NCI-H2029 (cell line): ENCODE measurements at regions not wholly inside any gene's neighbourhood (a gene's known extent, or its start where the extent isn't known, plus 50 kb on each side); places are given as distances from the start of the nearest gene placed in this dataset.
"Not testable (repeated sequence)": the region's sequence is repeated elsewhere in the genome, so short reads cannot be mapped to it uniquely, and the experiment has no call there.

Source experiments
- DNase-seq: peaks from one replicate; lab custom pipeline; 2025; lab: John Stamatoyannopoulos, UW

GRCh38 chr5:29042152-29042551, 2003.8 kb upstream of the CDH9 start:
- no peak for DNase-seq

- DNase-seq = no peak
Observed at GRCh38 chr5:29040404-29040803, 2002.0 kb upstream of the CDH9 start.

DNA sequence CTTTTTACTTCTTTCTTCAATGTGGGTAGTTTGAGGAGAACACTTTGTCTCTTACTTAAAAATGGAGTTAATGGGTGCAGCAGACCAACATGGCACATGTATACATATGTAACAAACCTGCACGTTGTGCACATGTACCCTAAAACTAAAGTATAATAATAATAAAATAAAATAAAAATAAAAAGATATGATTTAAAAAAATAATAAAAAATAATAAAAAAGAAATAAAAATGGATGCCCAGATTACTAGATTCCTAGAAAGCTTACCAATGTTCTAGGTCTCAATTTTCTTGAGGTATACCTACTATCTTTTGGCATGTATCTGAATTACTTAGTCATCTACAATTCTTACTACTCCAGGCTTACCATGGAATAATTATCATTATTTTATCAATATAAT, 2001.6 kb upstream of the CDH9 start:
- DNase-seq = no peak

DNA sequence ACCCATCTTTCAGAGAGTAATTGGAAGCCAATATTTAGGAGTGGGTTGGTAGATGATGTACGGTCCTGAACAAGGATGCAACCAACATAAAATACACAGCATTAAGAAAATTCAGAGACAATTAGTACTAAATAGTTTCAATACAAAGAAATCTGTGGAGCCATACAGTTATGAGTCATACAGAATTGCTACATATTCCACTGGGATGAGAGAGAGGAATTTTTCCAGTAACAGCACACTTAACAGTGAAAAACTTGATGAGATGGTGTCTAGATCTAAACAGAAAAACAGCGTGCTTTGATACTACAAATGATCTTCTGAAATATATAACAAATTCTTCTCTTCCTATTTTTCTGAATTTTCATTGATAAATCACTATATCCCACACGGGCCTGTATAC, 1999.3 kb upstream of the CDH9 start:
- no peak for DNase-seq

DNA sequence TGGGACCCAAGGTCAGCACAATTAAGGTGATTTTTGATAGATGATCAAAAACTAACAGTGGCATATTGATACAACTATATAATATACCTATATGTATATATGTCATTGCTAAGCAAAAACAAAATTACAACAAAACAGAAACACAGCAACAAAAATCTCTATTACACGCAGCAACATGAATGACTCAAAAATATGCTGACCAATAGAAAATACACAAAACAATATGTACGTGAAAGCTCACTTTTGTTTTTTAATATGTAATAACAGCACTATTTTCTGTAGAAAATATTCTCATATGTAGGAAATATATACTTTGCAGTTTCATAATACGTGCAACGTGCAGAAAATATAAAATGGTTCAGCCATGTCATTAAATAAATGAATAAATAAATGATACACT, 1985.7 kb upstream of the CDH9 start:
- DNase-seq = no peak

DNA sequence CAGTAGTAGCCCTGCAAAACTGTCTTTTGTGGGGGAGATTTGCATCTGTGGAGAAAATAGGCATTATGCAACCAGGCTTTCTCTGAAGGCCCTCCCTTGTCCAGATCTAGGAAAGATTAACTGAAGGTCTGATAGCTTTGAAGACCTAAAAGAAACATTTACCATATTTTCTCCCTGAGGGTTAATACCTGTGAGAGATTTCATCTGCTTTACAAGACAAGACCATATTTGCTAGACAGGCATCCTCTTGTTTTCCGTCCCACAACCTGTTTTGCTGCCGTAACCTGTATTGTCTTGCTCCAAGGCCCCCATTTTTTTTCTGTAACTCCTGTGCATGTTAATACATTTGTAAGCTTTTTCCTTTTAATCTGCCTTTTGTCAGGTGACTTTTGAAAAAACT, 1985.2 kb upstream of the CDH9 start:
- DNase-seq = no peak

DNA sequence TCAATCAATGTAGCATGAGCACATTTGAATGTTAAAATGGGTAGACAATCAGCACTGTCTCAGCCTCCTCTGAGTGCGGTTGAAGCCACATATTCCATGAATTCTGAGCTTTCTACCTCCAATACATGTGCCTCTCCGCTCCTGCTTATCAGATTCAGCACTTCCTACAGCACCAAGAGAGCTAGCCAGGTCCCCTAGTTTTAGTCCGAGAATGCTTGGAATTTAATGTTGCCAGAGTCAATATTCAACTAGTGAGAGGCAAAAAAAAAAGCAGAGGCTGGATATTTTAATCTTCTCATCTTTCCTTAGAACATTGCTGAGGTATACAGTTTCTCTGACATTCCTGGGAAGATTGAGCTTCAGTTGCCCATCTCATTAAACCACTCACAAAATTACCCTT, 1979.1 kb upstream of the CDH9 start:
- DNase-seq = no peak

- no peak for DNase-seq
Observed at GRCh38 chr5:29016067-29016466, 1977.7 kb upstream of the CDH9 start.

DNA sequence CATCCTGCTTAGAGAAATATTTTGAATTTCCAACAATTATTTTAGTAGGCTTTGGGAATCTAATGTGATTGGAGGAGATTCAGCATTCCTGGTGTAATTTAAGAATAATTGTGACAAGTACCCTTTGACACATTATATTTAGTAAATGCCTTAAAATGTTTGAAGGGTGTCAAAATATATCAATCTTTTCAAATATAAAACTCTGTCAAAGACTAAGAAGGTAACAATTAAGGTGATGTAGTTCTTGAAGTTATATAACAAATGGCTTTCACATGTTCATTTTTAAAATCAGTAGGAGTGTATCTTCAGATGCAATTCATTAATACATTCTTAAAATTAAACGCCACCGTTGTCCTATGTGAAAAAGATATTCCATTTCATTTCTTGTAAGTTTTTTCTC, 1977.1 kb upstream of the CDH9 start:
- DNase-seq = no peak

DNA sequence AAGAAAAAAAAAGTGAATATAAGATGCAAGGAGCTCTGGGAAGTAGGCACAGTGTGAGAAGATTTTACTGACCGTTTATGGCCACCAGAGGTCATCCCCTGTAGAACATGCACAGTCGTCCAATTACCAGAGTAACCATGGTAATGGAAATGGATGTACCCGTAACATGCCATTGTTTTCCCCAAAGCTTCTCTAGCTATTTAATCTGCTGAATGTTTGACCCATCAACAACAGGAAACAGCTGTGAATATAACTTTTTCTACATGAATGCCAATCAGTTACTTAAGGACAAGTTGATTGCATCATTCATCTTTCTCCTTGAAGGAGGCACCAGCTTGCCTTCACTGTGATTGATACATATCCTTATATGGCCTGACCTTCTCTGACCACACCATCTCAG, 1967.0 kb upstream of the CDH9 start:
- DNase-seq = no peak

DNA sequence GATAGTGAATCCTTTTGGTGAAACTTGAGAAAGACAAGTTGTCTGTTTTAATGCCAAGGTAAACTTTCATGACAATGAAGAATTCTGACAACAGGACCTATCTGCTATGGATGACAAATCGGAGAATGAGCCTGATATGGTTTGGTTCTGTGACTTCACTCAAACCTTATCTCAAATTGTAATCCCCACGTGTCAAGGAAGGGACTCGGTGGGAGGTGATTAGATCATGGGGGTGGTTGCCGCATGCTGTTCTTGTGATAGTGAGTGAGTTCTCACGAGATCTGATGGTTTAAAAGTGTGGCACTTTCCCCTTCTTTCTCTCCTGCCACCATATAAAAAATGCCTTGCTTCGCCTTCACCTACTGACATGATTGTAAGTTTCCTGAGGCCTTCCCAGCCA, 1964.1 kb upstream of the CDH9 start:
- no peak for DNase-seq

- no peak for DNase-seq
Observed at GRCh38 chr5:29001666-29002065, 1963.3 kb upstream of the CDH9 start.

DNA sequence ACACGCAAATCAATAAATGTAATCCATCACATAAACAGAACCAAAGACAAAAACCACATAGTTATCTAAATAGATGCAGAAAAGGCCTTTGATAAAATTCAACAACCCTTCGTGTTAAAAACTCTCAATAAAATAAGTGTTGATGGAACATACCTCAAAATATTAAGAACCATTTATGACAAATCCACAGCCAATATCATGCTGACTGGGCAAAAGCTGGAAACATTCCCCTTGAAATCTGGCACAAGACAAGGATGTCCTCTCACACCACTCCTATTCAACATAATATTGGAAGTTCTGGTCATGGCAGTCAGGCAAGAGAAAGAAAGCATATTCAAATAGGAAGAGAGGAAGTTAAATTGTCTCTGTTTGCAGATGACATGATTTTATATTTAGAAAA, 1946.3 kb upstream of the CDH9 start:
- no peak for DNase-seq

GRCh38 chr5:28975508-28975907, 1937.1 kb upstream of the CDH9 start:
- no peak for DNase-seq

DNA sequence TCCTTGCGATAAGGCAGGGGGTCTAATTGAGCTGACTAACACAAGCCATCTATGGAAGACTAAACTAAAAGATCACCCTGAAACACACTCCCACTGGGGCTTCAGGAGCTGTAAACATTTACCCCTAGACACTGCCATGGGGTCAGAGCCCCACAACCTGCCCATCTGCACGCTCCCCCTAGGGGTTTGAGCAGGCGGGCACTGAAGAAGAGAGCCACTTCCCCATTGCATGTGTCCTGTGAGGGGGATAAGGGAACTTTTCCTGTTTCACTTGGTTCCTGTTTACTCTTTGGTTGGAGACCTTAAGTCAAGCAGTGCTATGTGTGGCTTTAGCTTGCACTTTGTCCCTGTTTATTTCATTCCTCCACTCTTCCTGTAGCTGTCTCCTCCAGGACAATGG, 1929.5 kb upstream of the CDH9 start:
- DNase-seq = no peak

DNA sequence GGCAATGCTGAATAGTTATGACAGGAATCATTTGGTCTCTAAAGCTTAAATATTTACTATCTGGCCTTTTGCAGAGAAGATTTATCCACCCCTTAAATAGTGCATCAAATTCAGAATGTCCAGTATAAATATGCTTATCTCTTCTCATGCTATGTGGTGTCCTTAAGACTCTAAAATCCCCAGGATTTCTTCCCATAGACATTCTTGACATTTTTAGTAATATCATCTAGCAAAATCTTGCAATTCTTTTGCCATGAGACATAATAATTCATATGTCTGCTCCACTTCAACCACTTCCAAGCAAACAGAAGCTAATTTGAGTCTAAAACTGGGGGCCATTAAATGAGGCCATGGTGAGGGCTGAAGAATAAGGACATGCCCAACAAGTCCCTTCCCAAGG, 1923.4 kb upstream of the CDH9 start:
- no peak for DNase-seq

GRCh38 chr5:28958581-28958980, 1920.2 kb upstream of the CDH9 start:
- no peak for DNase-seq

DNA sequence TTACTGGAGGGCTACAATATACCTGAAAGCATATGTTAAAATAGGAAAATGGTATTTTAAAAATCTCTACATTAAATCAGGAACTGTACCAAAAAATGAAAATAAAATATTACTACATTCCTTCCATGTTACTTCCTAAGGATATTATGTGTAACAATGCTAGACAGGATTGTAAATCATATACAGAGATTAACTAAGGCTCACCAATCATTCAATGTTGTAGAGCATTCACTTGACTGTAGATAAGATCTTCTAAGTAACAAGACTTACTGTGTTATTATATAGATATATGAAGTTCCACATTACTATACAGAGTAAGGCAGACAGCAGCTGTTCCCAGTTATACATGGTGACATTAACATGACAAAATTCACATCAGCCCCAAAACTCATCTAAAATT, 1919.1 kb upstream of the CDH9 start:
- DNase-seq = no peak

GRCh38 chr5:28954074-28954473, 1915.7 kb upstream of the CDH9 start:
- DNase-seq = no peak

DNA sequence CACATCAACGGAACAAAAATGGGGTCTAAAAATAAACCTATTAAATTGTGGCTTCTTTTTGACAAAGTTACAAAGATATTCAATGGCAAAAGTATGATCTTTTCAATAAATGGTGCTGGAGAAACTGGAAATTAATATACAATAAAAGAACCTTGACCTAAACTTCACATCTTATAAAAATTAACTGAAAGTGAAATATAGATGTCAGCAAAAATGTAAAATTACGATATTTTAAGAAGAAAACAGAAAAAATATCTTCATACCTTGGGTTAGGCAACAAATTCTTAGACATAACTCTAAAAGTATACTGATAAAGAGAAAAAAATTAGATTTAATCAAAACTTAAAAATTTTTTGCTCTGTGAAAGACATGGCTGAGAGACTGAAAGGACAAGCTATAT, 1909.5 kb upstream of the CDH9 start:
- DNase-seq = no peak

- no peak for DNase-seq
Observed at GRCh38 chr5:28945859-28946258, 1907.5 kb upstream of the CDH9 start.

GRCh38 chr5:28929366-28929765, 1891.0 kb upstream of the CDH9 start:
- not testable (repeated sequence) for DNase-seq

GRCh38 chr5:28928327-28928790, 1890.0 kb upstream of the CDH9 start:
- DNase-seq = not testable (repeated sequence)

GRCh38 chr5:28927559-28928326, 1889.4 kb upstream of the CDH9 start:
- DNase-seq = no peak
